NB4 (cell line): ENCODE measurements at regions not wholly inside any gene's neighbourhood (a gene's known extent, or its start where the extent isn't known, plus 50 kb on each side); places are given as distances from the start of the nearest gene placed in this dataset.

ENCODE experiments used
- DNase-seq: peaks from one replicate; pipeline ENCODE4 v3.0.0; 2010; ENCODE audit warnings: low read depth
- H3K4me3 ChIP-seq: one replicate; pipeline ENCODE4 v1.5.1; 2011; ENCODE audit warnings: mild to moderate bottlenecking, low read depth, low read length, moderate library complexity
- CTCF ChIP-seq: IDR thresholded peaks from one replicate; pipeline ENCODE4 v1.5.1; 2012; ENCODE audit warnings: low read depth, low read length
- MAX ChIP-seq: IDR thresholded peaks from 2 replicates; pipeline ENCODE4 v1.6.1; 2011; ENCODE audit warnings: low read depth, low read length
- MYC ChIP-seq: IDR thresholded peaks from 2 replicates; pipeline ENCODE4 v1.6.1; 2011; ENCODE audit warnings: low read depth, low read length
- POLR2A ChIP-seq: IDR thresholded peaks from 2 replicates; pipeline ENCODE4 v1.6.1; 2011; ENCODE audit warnings: mild to moderate bottlenecking; ENCODE audit not compliant: insufficient read length; ENCODE audit errors: extremely low read depth

- DNase-seq, result no peak
- no peak overlapping the region for H3K4me3 ChIP-seq
- TF ChIP-seq MYC, result no peak
- TF ChIP-seq MAX, result no peak
- no peak for TF ChIP-seq POLR2A
- TF ChIP-seq CTCF, result no peak
These were observed 94.7 kb upstream of the TAF1B start for GRCh38 chr2:9748577-9748976.

DNA sequence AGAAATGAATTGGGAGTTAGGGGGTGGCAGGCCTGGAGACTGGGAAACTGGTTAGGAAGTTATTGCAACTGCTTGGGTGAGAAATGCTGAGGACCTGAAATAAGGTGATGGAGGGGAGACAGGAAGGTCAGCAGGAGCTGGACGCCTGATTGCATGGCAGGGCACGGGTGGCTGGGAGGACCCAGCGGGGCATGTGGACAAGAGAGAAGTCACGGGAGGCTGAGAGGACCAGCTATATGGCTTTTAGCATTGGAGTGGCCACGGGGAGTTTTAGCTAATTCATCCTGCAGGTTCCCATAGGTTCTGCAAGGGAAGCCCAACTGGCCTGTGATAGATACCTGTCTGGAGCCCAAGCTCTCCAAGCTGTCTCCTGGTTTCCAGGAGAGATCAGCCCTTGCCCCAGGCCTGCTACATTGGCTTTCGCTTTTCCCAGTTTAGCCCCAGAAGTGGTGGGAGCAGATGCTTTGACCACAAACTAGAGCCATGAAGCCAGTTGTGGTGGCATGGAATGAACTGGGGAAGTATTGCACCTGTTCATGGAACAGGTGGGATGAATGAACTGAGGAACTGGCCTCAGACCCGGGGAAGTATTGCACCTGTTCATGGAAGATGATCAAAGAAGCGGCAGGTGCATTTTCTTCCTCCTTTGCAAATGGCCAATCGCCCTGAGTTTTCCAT, 93.6 kb upstream of the TAF1B start:
- TF ChIP-seq CTCF (no peak), MAX (no peak), MYC (no peak), POLR2A (no peak)
- H3K4me3 ChIP-seq, result no peak overlapping the region
- no peak for DNase-seq

DNA sequence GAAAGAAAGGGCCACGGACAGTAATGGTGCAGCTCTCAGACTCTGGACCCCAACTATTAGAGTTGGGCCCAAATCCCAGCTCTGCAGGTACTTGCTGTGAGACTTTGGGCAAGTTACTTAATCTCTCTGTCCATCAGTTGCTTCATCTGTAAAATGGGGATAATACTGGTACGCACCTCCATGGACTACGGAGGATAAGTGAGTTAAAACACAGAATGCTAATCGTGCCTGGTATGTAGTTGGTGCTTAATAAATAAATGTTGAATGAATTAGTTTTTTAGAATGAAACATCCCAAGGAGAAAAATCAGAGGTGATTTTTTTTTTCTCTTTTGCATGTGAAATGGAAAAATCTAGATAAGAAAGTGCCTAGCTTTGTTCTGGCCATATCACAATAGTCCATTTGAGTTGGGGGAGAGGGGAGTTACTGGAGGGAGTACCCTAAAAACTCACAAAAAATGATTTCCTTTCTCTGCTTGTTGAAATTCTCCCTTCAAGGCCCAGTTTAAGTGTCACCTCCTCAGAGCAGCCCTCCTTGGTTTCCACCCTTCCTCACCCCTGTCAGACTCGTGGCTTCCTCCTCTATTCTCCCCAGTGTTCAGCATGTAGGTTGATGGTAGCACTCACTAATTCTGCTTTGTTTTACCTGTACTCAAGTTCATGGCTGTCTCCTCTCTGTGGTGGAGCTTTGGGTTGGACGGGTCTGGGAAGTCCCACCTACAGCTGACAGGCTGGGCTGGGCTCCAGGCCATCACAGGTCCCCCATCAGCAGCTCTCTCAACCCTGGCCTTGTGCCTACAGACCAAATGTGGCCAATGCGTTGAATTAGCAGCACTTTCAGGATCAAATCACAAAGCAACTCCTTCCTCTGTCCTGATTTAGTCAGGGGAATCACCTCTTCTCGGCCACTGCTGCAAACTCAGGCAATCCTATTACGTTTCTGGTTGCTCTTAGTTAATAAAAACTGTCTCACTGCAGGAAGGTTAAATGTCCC, 92.8 kb upstream of the TAF1B start:
- no peak for TF ChIP-seq MYC
- TF ChIP-seq CTCF, result no peak
- TF ChIP-seq POLR2A, result no peak
- TF ChIP-seq MAX, result no peak
- H3K4me3 ChIP-seq, result no peak overlapping the region
- no peak for DNase-seq

GRCh38 chr2:9751831-9752230, 91.4 kb upstream of the TAF1B start:
- no peak for DNase-seq
- TF ChIP-seq CTCF (no peak), MAX (no peak), MYC (no peak), POLR2A (no peak)
- H3K4me3 ChIP-seq, result no peak overlapping the region

DNA sequence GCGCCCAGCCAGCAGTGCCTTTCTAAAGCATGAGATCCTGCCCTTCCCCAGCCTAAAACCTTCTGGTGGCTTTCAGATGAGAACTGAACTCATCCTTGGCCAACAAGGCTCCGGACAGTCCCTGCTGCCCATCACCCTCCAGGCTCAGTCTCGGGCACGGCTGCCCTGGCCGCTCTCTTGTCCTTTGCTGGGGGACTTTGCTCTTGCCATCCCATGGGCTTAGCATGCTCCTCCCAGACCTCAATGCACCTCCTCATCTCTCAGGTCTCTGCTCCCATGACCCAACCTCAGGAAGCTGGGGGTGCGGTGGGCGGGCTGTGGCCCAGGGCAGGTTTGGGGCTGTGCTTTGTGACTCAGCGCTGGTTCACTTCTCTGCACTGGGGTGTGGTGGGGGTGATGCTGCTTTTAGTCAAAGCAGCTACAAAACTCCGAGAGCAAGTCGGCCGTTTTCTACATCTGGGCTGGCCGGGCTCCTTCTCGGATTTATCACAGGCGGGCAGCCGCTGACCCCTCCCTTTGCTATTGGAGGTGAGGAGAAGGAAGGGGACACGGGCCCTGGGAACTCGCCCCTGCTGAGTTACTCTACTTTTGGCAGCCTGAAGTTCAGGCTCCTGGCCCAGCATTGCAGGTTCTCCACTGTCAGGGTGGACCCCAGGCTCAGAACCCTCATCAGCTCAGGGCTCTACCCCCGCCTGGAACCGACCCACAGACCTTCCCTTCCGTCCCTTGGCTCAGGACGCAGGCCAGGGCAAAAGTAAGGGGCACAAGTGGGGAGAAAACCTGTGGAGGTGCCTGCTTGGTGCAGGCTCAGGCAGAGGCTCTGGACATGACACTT, 90.6 kb upstream of the TAF1B start:
- H3K4me3 ChIP-seq, result no peak overlapping the region
- peak; percentile 38 for DNase-seq
- TF ChIP-seq MYC (no peak), CTCF (no peak), POLR2A (no peak), MAX (no peak)
